BLaER1 (cell line): ENCODE measurements at regions not wholly inside any gene's neighbourhood (a gene's known extent, or its start where the extent isn't known, plus 50 kb on each side); places are given as distances from the start of the nearest gene placed in this dataset.
A peak's percentile ranks its signal among the peaks of the same experiment; 100 is the strongest.
"Not testable (repeated sequence)": the region's sequence is repeated elsewhere in the genome, so short reads cannot be mapped to it uniquely, and the experiment has no call there.

Experiments
- H3K27ac ChIP-seq: shearing (Covaris generic); formaldehyde crosslinking; 2 replicates; pipeline ENCODE4 v1.8.1; 2022
- H3K27me3 ChIP-seq: shearing (Covaris generic); formaldehyde crosslinking; 2 replicates; pipeline ENCODE4 v1.8.1; 2022
- H3K36me3 ChIP-seq: shearing (Covaris generic); formaldehyde crosslinking; 2 replicates; pipeline ENCODE4 v1.8.1; 2022
- H3K4me1 ChIP-seq: shearing (Covaris generic); formaldehyde crosslinking; 2 replicates; pipeline ENCODE4 v1.8.1; 2022
- H3K4me2 ChIP-seq: shearing (Covaris generic); formaldehyde crosslinking; 2 replicates; pipeline ENCODE4 v1.8.1; 2022
- H3K4me3 ChIP-seq: shearing (Covaris generic); formaldehyde crosslinking; 2 replicates; pipeline ENCODE4 v1.8.1; 2022
- H3K9ac ChIP-seq: shearing (Covaris generic); formaldehyde crosslinking; 2 replicates; pipeline ENCODE4 v1.8.1; 2022
- H3K9me3 ChIP-seq: shearing (Covaris generic); formaldehyde crosslinking; 2 replicates; pipeline ENCODE4 v1.8.1; 2022
- H4K20me1 ChIP-seq: shearing (Covaris generic); formaldehyde crosslinking; 2 replicates; pipeline ENCODE4 v1.8.1; 2022
- Cebpa-rat ChIP-seq: shearing (Covaris generic); IDR thresholded peaks from 2 replicates; pipeline ENCODE4 v1.8.1; 2022

GRCh38 chr10:15432266-15432665 lies 61.2 kb upstream of the FAM171A1 start:
- no peaks in the 10 kb centered on the region for H3K9me3 ChIP-seq
- TF ChIP-seq Cebpa-rat = no peak
- no peaks in the 10 kb centered on the region for H3K36me3 ChIP-seq
- no peak overlapping the region for H3K4me3 ChIP-seq
- no peak overlapping the region for H3K9ac ChIP-seq
- H3K4me1 ChIP-seq = peaks cover 55% of the 10 kb centered on the region
- no peaks in the 10 kb centered on the region for H4K20me1 ChIP-seq
- no peak overlapping the region for H3K4me2 ChIP-seq
- no peak overlapping the region for H3K27ac ChIP-seq
- H3K27me3 ChIP-seq = no peaks in the 10 kb centered on the region

GRCh38 chr10:15430969-15431771 lies 60.1 kb upstream of the FAM171A1 start:
- no peak for TF ChIP-seq Cebpa-rat
- H3K9ac ChIP-seq = no peak overlapping the region
- no peak overlapping the region for H3K4me2 ChIP-seq
- H3K9me3 ChIP-seq = no peaks in the 10 kb centered on the region
- H3K36me3 ChIP-seq = no peaks in the 10 kb centered on the region
- H3K4me1 ChIP-seq = peaks cover 55% of the 10 kb centered on the region
- no peaks in the 10 kb centered on the region for H3K27me3 ChIP-seq
- H3K27ac ChIP-seq = no peak overlapping the region
- no peaks in the 10 kb centered on the region for H4K20me1 ChIP-seq
- no peak overlapping the region for H3K4me3 ChIP-seq

- no peak for TF ChIP-seq Cebpa-rat
Measured at GRCh38 chr10:15428681-15429080, 57.6 kb upstream of the FAM171A1 start.

GRCh38 chr10:15427843-15428414 lies 56.8 kb upstream of the FAM171A1 start:
- TF ChIP-seq Cebpa-rat = no peak
- Histone ChIP-seq H3K9me3 (peaks cover 3% of the 10 kb centered on the region; the same call in 1 of the 2 replicates), H3K27me3 (no peaks in the 10 kb centered on the region), H3K27ac (no peak overlapping the region), H3K4me2 (no peak overlapping the region), H3K4me1 (peaks cover 29% of the 10 kb centered on the region), H3K36me3 (no peaks in the 10 kb centered on the region), H3K9ac (no peak overlapping the region), H4K20me1 (no peaks in the 10 kb centered on the region), H3K4me3 (no peak overlapping the region)

More at GRCh38 chr10:15428681-15429080, 57.6 kb upstream of the FAM171A1 start:
- peaks cover 3% of the 10 kb centered on the region; the same call in 1 of the 2 replicates for H3K9me3 ChIP-seq
- no peak overlapping the region for H3K4me2 ChIP-seq
- no peaks in the 10 kb centered on the region for H3K27me3 ChIP-seq
- H3K9ac ChIP-seq = no peak overlapping the region
- H3K36me3 ChIP-seq = no peaks in the 10 kb centered on the region
- no peak overlapping the region for H3K27ac ChIP-seq
- H4K20me1 ChIP-seq = no peaks in the 10 kb centered on the region
- H3K4me3 ChIP-seq = no peak overlapping the region
- H3K4me1 ChIP-seq = peaks cover 35% of the 10 kb centered on the region

- no peak for TF ChIP-seq Cebpa-rat
- Histone ChIP-seq H3K36me3 (no peaks in the 10 kb centered on the region), H4K20me1 (no peaks in the 10 kb centered on the region), H3K4me1 (peaks cover 23% of the 10 kb centered on the region), H3K4me2 (peak overlapping the region; percentile 72), H3K4me3 (no peak overlapping the region), H3K9ac (no peak overlapping the region), H3K27ac (no peak overlapping the region), H3K27me3 (no peaks in the 10 kb centered on the region), H3K9me3 (peaks cover 10% of the 10 kb centered on the region; the same call in 1 of the 2 replicates)
Measured at GRCh38 chr10:15426558-15426957, 55.5 kb upstream of the FAM171A1 start.

- H3K4me2 ChIP-seq = peak overlapping the region; percentile 72
- H4K20me1 ChIP-seq = no peaks in the 10 kb centered on the region
- H3K4me1 ChIP-seq = peaks cover 23% of the 10 kb centered on the region
- no peak overlapping the region for H3K4me3 ChIP-seq
- peaks cover 10% of the 10 kb centered on the region; the same call in 1 of the 2 replicates for H3K9me3 ChIP-seq
- H3K27ac ChIP-seq = no peak overlapping the region
- no peaks in the 10 kb centered on the region for H3K27me3 ChIP-seq
- H3K36me3 ChIP-seq = no peaks in the 10 kb centered on the region
- no peak for TF ChIP-seq Cebpa-rat
- H3K9ac ChIP-seq = no peak overlapping the region
Measured at GRCh38 chr10:15426115-15426514, 55.0 kb upstream of the FAM171A1 start.

- not testable (repeated sequence) for H3K4me2 ChIP-seq, H4K20me1 ChIP-seq, H3K27ac ChIP-seq, H3K27me3 ChIP-seq, H3K4me3 ChIP-seq, H3K4me1 ChIP-seq, H3K9ac ChIP-seq, H3K36me3 ChIP-seq
- peaks cover 16% of the 10 kb centered on the region for H3K9me3 ChIP-seq
Measured at GRCh38 chr10:15421875-15422274, 50.8 kb upstream of the FAM171A1 start.
